Uterus (tissue), 3 donors: ENCODE measurements at regions not wholly inside any gene's neighbourhood (a gene's known extent, or its start where the extent isn't known, plus 50 kb on each side); places are given as distances from the start of the nearest gene placed in this dataset.
"Not testable (repeated sequence)": the region's sequence is repeated elsewhere in the genome, so short reads cannot be mapped to it uniquely, and the experiment has no call there.

ENCODE experiments used
- DNase-seq, 2 donors: peaks; one replicate each; pipeline ENCODE4 v3.0.0-alpha.2; 2019 to 2020
- H3K27ac ChIP-seq, 2 donors: fragments of 200-600 bp; sonication (generic); 1 replicate in 1 of 2; 2 replicates in 1 of 2; pipeline ENCODE4 v1.5.1; 2016 to 2018
- H3K27me3 ChIP-seq, 2 donors: fragments of 200-600 bp; sonication (generic); one replicate each; pipeline ENCODE4 v1.5.1; 2018 to 2019; ENCODE audit warnings: control low read depth in 1 of 2
- H3K36me3 ChIP-seq, 2 donors: fragments of 200-600 bp; sonication (generic); one replicate each; pipeline ENCODE4 v1.5.1; 2019; ENCODE audit warnings: control low read depth in 1 of 2
- H3K4me1 ChIP-seq, 2 donors: fragments of 200-600 bp; sonication (generic); one replicate each; pipeline ENCODE4 v1.5.1; 2018 to 2019; ENCODE audit warnings: control low read depth in 1 of 2
- H3K4me3 ChIP-seq, 2 donors: fragments of 200-600 bp; sonication (generic); 1 replicate in 1 of 2; 2 replicates in 1 of 2; pipeline ENCODE4 v1.5.1; 2018 to 2019; ENCODE audit warnings: mild to moderate bottlenecking in 1 of 2
- H3K9me3 ChIP-seq, 2 donors: fragments of 200-600 bp; sonication (generic); one replicate each; pipeline ENCODE4 v1.5.1; 2019; ENCODE audit warnings: control low read depth in 1 of 2
- intact Hi-C: fragments of 100-400 bp; cut with DNase I; formaldehyde crosslinking; loops from one replicate; pipeline ENCODE4 v1.15.1; 2023; ENCODE audit warnings: low total_unique reads
- donor health status: DM: yes; HTN: yes; CAD: no.

- intact Hi-C loops, H3K4me1 ChIP-seq, H3K9me3 ChIP-seq, H3K4me3 ChIP-seq, H3K27me3 ChIP-seq, H3K27ac ChIP-seq, H3K36me3 ChIP-seq, DNase-seq: not testable (repeated sequence)
Observed at GRCh38 chr21:5055027-5055754, 5466.2 kb upstream of the TPTE start.

DNA sequence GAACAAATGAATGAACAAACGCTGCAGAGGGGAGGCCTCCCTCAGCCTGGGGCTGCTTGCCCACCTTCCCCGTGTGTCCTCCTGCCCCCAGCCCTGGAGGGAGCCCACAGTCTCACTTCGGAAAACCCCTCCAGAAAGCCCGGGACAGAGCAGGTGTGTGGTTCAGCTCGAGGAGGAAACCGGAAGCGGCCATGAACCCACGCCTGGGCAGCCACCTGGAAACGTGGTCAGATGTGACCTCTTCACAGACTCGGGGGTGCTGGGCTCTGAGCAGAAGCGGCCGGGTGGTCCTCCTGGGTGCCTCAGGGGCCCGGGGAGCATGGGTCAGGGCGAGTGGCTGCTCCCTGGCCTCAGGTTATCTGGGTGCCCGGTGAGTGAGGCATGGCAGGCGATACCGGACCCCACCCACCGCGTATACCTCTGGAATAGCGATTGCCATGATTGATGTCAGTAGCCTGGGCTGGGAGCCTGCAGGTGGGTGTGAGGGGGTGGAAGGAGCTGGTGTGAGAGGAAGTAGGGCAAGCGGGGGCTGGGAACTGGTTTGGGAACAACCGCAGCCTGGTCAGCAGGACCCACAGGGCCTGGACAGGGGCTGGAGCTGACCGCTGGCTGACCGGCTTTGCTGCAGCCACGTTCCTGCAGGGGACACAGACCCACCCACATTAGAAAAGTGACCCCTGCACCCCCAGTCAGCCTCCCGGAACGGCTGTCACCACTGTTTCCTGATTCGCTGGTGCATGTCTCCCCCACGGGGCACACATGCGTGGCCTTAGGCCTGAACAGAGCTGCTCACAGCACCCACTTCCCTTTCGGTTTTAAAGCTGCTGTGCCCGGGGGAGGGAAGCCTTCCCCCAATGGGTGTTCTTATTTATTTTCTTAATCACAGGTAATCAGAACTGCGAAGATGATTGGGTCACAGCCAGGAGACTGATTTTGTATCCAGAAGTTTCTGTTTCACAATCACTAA, 5465.1 kb upstream of the TPTE start:
- intact Hi-C loops, H3K36me3 ChIP-seq, H3K27me3 ChIP-seq, H3K4me1 ChIP-seq, H3K4me3 ChIP-seq, H3K9me3 ChIP-seq, H3K27ac ChIP-seq, DNase-seq: not testable (repeated sequence)

GRCh38 chr21:5057077-5057476, 5464.3 kb upstream of the TPTE start:
- DNase-seq, H3K27me3 ChIP-seq, H3K9me3 ChIP-seq, H3K27ac ChIP-seq, intact Hi-C loops, H3K4me3 ChIP-seq, H3K4me1 ChIP-seq, H3K36me3 ChIP-seq: not testable (repeated sequence)

DNA sequence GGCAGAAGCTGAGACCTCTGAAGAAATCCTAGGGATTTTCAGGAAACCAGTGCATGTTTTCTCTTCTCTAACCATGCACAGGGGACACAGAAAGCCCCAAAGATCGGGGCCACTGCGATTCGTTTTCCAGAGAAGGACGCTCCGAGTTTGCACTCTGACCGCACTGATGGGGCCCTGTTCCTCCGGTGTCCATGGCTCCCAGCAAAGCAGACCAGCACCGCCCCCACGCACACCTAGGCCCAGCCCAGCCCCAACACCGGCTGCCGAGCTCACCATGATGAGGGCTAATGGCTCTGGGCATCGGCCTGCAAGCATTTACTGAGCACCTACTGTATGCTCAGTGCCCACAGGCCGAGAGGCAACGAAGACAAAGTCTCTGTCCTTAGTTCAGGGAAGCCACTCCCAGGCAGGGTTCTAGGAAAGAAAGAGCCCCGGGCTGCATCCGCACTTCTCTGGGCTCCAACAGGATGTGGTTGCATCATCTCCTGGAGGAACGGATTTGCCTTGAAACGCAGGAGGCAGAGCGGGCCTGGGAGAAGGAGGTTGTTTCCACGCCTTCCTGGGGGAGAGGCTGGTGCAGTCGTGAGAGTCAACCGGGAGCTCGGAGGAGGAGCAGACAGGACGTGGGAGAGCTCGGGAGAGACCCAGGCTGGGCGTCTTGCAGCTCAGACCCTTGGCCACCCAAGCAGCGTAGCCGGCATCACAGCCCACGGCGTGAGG, 5460.9 kb upstream of the TPTE start:
- intact Hi-C loops, H3K27ac ChIP-seq, H3K27me3 ChIP-seq, DNase-seq, H3K4me1 ChIP-seq, H3K4me3 ChIP-seq, H3K9me3 ChIP-seq, H3K36me3 ChIP-seq: not testable (repeated sequence)

GRCh38 chr21:5064581-5065142, 5456.7 kb upstream of the TPTE start:
- intact Hi-C loops, H3K27ac ChIP-seq, DNase-seq, H3K36me3 ChIP-seq, H3K4me3 ChIP-seq, H3K9me3 ChIP-seq, H3K27me3 ChIP-seq, H3K4me1 ChIP-seq: not testable (repeated sequence)

DNA sequence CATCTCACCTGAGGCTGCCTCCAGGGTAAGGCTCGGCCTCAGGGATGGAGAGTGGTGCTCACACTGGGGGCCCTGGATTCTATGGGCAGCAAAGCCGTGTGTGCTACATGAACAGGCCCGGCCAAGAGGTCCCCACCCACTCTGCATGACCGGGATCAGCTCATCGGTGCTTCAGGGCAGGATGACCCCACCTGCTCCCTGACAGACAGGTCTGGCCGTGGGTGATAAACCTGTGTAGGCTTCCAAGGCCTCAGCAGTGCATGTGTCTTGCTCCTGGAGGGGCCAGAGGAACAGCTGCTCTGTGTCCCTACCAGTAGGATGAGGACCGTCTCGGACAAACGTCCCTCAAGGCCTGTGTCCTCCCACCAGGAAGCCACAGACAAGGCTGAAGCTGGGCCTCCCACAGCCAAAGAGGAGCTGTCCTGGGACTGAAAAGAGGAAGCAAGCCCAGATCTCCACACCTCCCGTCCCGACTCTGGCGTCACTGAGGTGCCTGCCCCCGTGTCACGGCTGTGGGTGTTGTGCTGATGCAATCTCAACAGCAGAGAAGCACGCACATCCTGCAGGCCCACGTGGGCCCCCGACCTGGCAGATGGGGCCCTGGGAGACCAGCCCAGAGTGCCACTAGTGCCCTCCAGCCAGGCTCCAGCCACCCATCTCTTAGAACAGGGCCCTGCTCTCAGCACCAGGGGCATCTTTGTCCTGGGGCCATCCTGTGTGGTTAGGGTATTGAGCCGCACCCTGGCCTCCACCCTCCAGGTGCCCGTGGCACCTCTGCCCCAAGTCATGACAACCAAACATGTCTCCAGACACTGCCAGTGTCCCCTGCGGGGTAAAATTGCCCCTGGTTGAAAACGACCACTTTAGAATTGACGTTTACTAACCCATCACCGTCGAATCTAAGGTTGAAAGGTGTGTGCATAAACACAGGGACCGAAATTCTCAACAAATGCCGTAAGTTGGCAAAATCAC, 5455.9 kb upstream of the TPTE start:
- H3K4me1 ChIP-seq, H3K9me3 ChIP-seq, H3K36me3 ChIP-seq, intact Hi-C loops, H3K4me3 ChIP-seq, H3K27ac ChIP-seq, H3K27me3 ChIP-seq: not testable (repeated sequence)
- peak; percentile 28 to 33 for DNase-seq

- H3K9me3 ChIP-seq, H3K4me3 ChIP-seq, H3K27ac ChIP-seq, DNase-seq, H3K4me1 ChIP-seq, intact Hi-C loops, H3K36me3 ChIP-seq, H3K27me3 ChIP-seq: not testable (repeated sequence)
Observed at GRCh38 chr21:5066682-5067251, 5454.6 kb upstream of the TPTE start.

DNA sequence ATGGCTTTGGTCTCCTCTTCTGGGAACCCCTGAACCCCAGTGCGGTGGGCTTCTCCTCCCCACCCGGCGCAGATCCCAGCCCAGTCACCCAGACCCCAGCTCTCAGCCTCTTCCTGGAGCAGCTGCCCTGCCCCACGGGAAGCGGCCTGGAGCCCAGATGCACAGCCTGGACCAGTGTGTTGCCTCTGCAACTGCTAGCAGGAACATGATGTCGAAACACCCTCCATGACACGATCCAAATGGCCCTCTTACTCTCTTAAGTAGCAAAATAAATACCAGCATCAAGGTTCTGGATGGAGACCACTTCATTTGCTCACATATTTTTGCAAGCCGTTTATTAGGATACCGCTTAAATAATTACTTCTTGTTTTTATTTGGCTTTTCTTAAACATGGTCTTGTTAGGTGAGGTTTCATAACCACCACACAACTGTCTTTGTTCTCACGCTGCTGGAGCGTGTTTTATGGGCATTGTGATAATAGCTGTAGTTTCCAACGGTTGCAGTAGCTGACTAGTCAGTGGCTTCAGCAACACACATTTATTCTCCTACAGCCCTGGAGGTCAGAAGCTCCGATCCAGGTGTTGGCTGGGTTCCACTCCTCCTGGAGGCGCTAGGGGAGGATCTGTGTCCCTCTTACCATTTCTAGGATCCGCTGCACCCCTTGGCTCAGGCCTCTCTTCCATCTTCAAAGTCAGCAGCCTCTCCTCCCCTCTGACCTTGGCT, 5453.9 kb upstream of the TPTE start:
- peak; percentile 36 to 50 for DNase-seq
- intact Hi-C loops: not testable (repeated sequence)

DNA sequence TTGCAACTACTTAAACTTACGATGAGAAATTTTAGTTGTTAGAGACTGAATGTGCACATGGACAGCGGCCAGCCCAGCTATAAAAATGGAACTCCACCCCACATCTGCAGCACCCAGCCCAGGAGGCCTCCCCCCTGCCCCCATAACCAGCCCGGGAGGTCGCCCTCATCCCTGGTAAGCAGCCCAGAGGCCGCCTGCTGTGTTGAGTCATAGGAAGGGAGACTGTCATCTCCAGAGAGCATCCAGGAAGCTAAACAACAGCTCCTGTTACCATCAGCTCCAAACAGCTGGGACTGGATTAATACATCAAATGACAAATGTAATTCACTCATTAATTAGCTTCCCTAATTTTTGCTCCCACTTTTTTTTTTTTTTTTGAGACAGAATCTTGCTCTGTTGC, 5452.7 kb upstream of the TPTE start:
- H3K4me1 ChIP-seq, H3K36me3 ChIP-seq, DNase-seq, H3K27ac ChIP-seq, H3K4me3 ChIP-seq, H3K27me3 ChIP-seq, intact Hi-C loops, H3K9me3 ChIP-seq: not testable (repeated sequence)

More for the DNA sequence above, 5453.9 kb upstream of the TPTE start:
- not testable (repeated sequence) for H3K4me3 ChIP-seq, H3K27ac ChIP-seq, H3K9me3 ChIP-seq, H3K27me3 ChIP-seq, H3K4me1 ChIP-seq, H3K36me3 ChIP-seq

- H3K4me3 ChIP-seq, intact Hi-C loops, DNase-seq, H3K9me3 ChIP-seq, H3K4me1 ChIP-seq, H3K27me3 ChIP-seq, H3K36me3 ChIP-seq, H3K27ac ChIP-seq: not testable (repeated sequence)
Observed at GRCh38 chr21:5071180-5071579, 5450.2 kb upstream of the TPTE start.

GRCh38 chr21:5076854-5077253, 5444.5 kb upstream of the TPTE start:
- H3K27me3 ChIP-seq, H3K36me3 ChIP-seq, H3K4me1 ChIP-seq, H3K9me3 ChIP-seq, H3K27ac ChIP-seq, H3K4me3 ChIP-seq, intact Hi-C loops, DNase-seq: not testable (repeated sequence)
